ENCODE measurements at regions not wholly inside any gene's neighbourhood (a gene's known extent, or its start where the extent isn't known, plus 50 kb on each side); places are given as distances from the start of the nearest gene placed in this dataset.

GRCh38 chr4:100849319-100849718 lies 331.5 kb upstream of the EMCN start:
- POLR2A ChIA-PET: no interaction called here
- no peaks in the 10 kb centered on the region for H4K20me1 ChIP-seq (ENCODE audit: insufficient read depth)
- no peak for TF ChIP-seq JUND (IDR thresholded peaks at IDR 0.05)
- no peak for TF ChIP-seq YY1 (IDR thresholded peaks at IDR 0.05; ENCODE audit: extremely low read depth, insufficient replicate concordance, low read depth, low read length)
- no peak for TF ChIP-seq MAX (IDR thresholded peaks at IDR 0.05)
- TF ChIP-seq ELF1 (IDR thresholded peaks at IDR 0.05; ENCODE audit: borderline replicate concordance, low read depth): no peak
- TF ChIP-seq SRF (IDR thresholded peaks at IDR 0.05; ENCODE audit: low read depth): no peak
- TF ChIP-seq ZNF274 (IDR thresholded peaks at IDR 0.05; ENCODE audit: low read depth, low read length): no peak
- TF ChIP-seq SIN3A (IDR thresholded peaks at IDR 0.05; ENCODE audit: low read depth): no peak
- TF ChIP-seq RAD21 (IDR thresholded peaks at IDR 0.05; ENCODE audit: low read depth): no peak

GRCh38 chr4:100848841-100849240 lies 331.0 kb upstream of the EMCN start:
- POLR2A ChIA-PET: no interaction called here
- no peak overlapping the region for H3K9ac ChIP-seq (ENCODE audit: low read length)
- H3K79me2 ChIP-seq (ENCODE audit: insufficient read depth, low read length): no peaks in the 10 kb centered on the region
- no peaks in the 10 kb centered on the region for H3K36me3 ChIP-seq (ENCODE audit: control insufficient read depth in 1 of 2, insufficient read depth in 2 of 2, low read length in 2 of 2)
- H3K27me3 ChIP-seq (ENCODE audit: insufficient read depth, low read length): no peaks in the 10 kb centered on the region
- H3K9me2 ChIP-seq (ENCODE audit: insufficient read depth): no peaks in the 10 kb centered on the region
- H3K9me3 ChIP-seq (ENCODE audit: control insufficient read depth in 1 of 2, insufficient read depth in 1 of 2, low read depth in 1 of 2, low read length in 2 of 2): no peaks in the 10 kb centered on the region
- TF ChIP-seq TCF7L2 (IDR thresholded peaks at IDR 0.05; ENCODE audit: borderline replicate concordance, extremely low read depth, insufficient read depth, insufficient read length) (no peak), RAD21 (IDR thresholded peaks at IDR 0.05; ENCODE audit: low read depth) (peak; percentile 44), EZH2phosphoT487 (IDR thresholded peaks at IDR 0.05; ENCODE audit: borderline replicate concordance) (no peak), CTCF (IDR thresholded peaks at IDR 0.05 in 2 of 3, conservative IDR thresholded peaks at IDR 0.05 in 1 of 3; ENCODE audit: borderline replicate concordance in 1 of 3, insufficient read depth in 1 of 3, low read depth in 2 of 3, low read length in 2 of 3) (peak; percentile 46 to 67 (median 47); a peak in 5 of 6 replicates), SP1 (IDR thresholded peaks at IDR 0.05; ENCODE audit: low read depth) (no peak), CBX3 (IDR thresholded peaks at IDR 0.05; ENCODE audit: low read depth) (peak; percentile 19; the same call in 1 of the 2 replicates), SIN3A (IDR thresholded peaks at IDR 0.05; ENCODE audit: low read depth) (no peak), REST (IDR thresholded peaks at IDR 0.05; ENCODE audit: low read depth) (no peak), ATF3 (IDR thresholded peaks at IDR 0.05) (no peak)
- intact Hi-C loops (cut with micrococcal nuclease): loop anchor here (10.0 kb wide), 1 partner anchor 316 kb away; no protein-coding TSS in a partner anchor
- H3K27ac ChIP-seq (ENCODE audit: low read depth, low read length): no peak overlapping the region
- CTCF ChIA-PET: interaction anchor here (0.6 to 1.4 kb wide), 4 partner anchors 8 to 75 kb away, joined by 3 to 6 read pairs (median 4); no protein-coding TSS in a partner anchor
- H3K4me1 ChIP-seq (ENCODE audit: control insufficient read depth in 1 of 2, insufficient read depth in 2 of 2, low read length in 2 of 2): peaks cover 0 to 5% of the 10 kb centered on the region in 2 experiments; a peak in 2 of 4 replicates
- ATAC-seq (peak; percentile 95), DNase-seq (ENCODE audit: low read depth, low spot score) (peak; percentile 38)
- no peak overlapping the region for H3K4me2 ChIP-seq (ENCODE audit: low read length)
- H3K4me3 ChIP-seq (replicated peaks in 1 of 2; ENCODE audit: low read depth in 1 of 2, low read length in 2 of 2): no peak overlapping the region
- no peaks in the 10 kb centered on the region for H4K20me1 ChIP-seq (ENCODE audit: insufficient read depth)
- BruUV-seq (replicated peaks): no TSS peak
- RAD21 ChIA-PET (ENCODE audit: low non-redundant PET in 1 of 2, low total read pairs in 2 of 2, uncharacterized antibody in 2 of 2, unreplicated experiment in 2 of 2): no interaction called here
- no peak overlapping the region for H2AFZ ChIP-seq (ENCODE audit: low read depth, low read length, poor library complexity, severe bottlenecking)

More at GRCh38 chr4:100849319-100849718, 331.5 kb upstream of the EMCN start:
- Histone ChIP-seq H2AFZ (ENCODE audit: low read depth, low read length, poor library complexity, severe bottlenecking) (peak overlapping the region; percentile 14), H3K79me2 (ENCODE audit: insufficient read depth, low read length) (no peaks in the 10 kb centered on the region), H3K27ac (ENCODE audit: low read depth, low read length) (no peak overlapping the region), H3K4me3 (replicated peaks in 1 of 2; ENCODE audit: low read depth in 1 of 2, low read length in 2 of 2) (no peak overlapping the region), H3K4me2 (ENCODE audit: low read length) (no peak overlapping the region), H3K9me2 (ENCODE audit: insufficient read depth) (no peaks in the 10 kb centered on the region), H3K9ac (ENCODE audit: low read length) (no peak overlapping the region), H3K4me1 (ENCODE audit: control insufficient read depth in 1 of 2, insufficient read depth in 2 of 2, low read length in 2 of 2) (peaks cover 0 to 5% of the 10 kb centered on the region in 2 experiments; a peak in 2 of 4 replicates), H3K36me3 (ENCODE audit: control insufficient read depth in 1 of 2, insufficient read depth in 2 of 2, low read length in 2 of 2) (no peaks in the 10 kb centered on the region), H3K27me3 (ENCODE audit: insufficient read depth, low read length) (no peaks in the 10 kb centered on the region), H3K9me3 (ENCODE audit: control insufficient read depth in 1 of 2, insufficient read depth in 1 of 2, low read depth in 1 of 2, low read length in 2 of 2) (no peaks in the 10 kb centered on the region)
- ATAC-seq (no peak), DNase-seq (ENCODE audit: low read depth, low spot score) (no peak)
- BruUV-seq (replicated peaks): no TSS peak
- intact Hi-C loops (cut with micrococcal nuclease): loop anchor here (10.0 kb wide), 1 partner anchor 315 kb away; no protein-coding TSS in a partner anchor
- ChIA-PET RAD21 (ENCODE audit: low non-redundant PET in 1 of 2, low total read pairs in 2 of 2, uncharacterized antibody in 2 of 2, unreplicated experiment in 2 of 2) (no interaction called here), CTCF (interaction anchor here (0.6 to 1.4 kb wide), 3 partner anchors 8 to 75 kb away, joined by 3 to 6 read pairs (median 4); no protein-coding TSS in a partner anchor)
